Activated B cell treated with CpG ODN at 0.5 μM for 24 hours (primary cell): ENCODE measurements at regions not wholly inside any gene's neighbourhood (a gene's known extent, or its start where the extent isn't known, plus 50 kb on each side); places are given as distances from the start of the nearest gene placed in this dataset.

Experiments
- ATAC-seq: fragments of 200-7000 bp; cut with Tn5 transposase; one replicate; pipeline ENCODE4 v1.10.0; 2021; ENCODE audit warnings: low read depth, mild to moderate bottlenecking, moderate library complexity
- CTCF ChIA-PET: fragments of 350-600 bp; sonication (Branson Sonifier 250); formaldehyde crosslinking; loops from one replicate; lab custom pipeline; 2021; ENCODE audit warnings: antibody characterized with exemption; lab: Charles Lee
- POLR2A ChIA-PET: fragments of 350-600 bp; sonication (Branson Sonifier 250); formaldehyde crosslinking; loops from one replicate; lab custom pipeline; 2021; ENCODE audit warnings: antibody characterized with exemption; lab: Charles Lee
- DNase-seq: peaks from one replicate; pipeline ENCODE4 v3.0.0; 2022
- H3K27ac Mint-ChIP-seq: one replicate; pipeline ENCODE4 v1.8.0; 2020; ENCODE audit warnings: mixed read lengths
- H3K27me3 Mint-ChIP-seq: one replicate; pipeline ENCODE4 v1.8.0; 2021; ENCODE audit warnings: mixed read lengths
- H3K36me3 Mint-ChIP-seq: one replicate; pipeline ENCODE4 v1.8.0; 2021; ENCODE audit warnings: low read depth, mixed read lengths
- H3K4me1 Mint-ChIP-seq: one replicate; pipeline ENCODE4 v1.8.0; 2021; ENCODE audit warnings: mixed read lengths
- H3K4me3 Mint-ChIP-seq: one replicate; pipeline ENCODE4 v1.8.0; 2020; ENCODE audit warnings: mild to moderate bottlenecking, mixed read lengths
- H3K9me3 Mint-ChIP-seq: one replicate; pipeline ENCODE4 v1.8.0; 2020; ENCODE audit warnings: mixed read lengths
- CTCF ChIP-seq: fragments of 200-600 bp; IDR thresholded peaks from one replicate; pipeline ENCODE4 v1.8.0; 2022; ENCODE audit warnings: antibody characterized with exemption, mild to moderate bottlenecking
- intact Hi-C: fragments of 100-400 bp; cut with micrococcal nuclease; formaldehyde crosslinking; loops from one replicate; pipeline ENCODE4 v1.15.1; 2024

GRCh38 chr12:92615703-92616102 lies 87.1 kb upstream of the PLEKHG7 start:
- Mint-ChIP-seq H3K4me3 (no peak overlapping the region), H3K9me3 (no peaks in the 10 kb centered on the region), H3K36me3 (no peaks in the 10 kb centered on the region), H3K27ac (no peak overlapping the region), H3K27me3 (no peaks in the 10 kb centered on the region), H3K4me1 (no peaks in the 10 kb centered on the region)
- ATAC-seq: no peak
- DNase-seq: no peak
- no peak for TF ChIP-seq CTCF
- ChIA-PET CTCF (no interaction called here), POLR2A (no interaction called here)
- intact Hi-C loops: no loop called here

GRCh38 chr12:92615086-92615485 lies 87.7 kb upstream of the PLEKHG7 start:
- POLR2A ChIA-PET: no interaction called here

GRCh38 chr12:92614502-92614901 lies 88.3 kb upstream of the PLEKHG7 start:
- Mint-ChIP-seq H3K4me1 (no peaks in the 10 kb centered on the region), H3K4me3 (no peak overlapping the region), H3K27me3 (no peaks in the 10 kb centered on the region), H3K36me3 (no peaks in the 10 kb centered on the region), H3K27ac (no peak overlapping the region), H3K9me3 (no peaks in the 10 kb centered on the region)
- ChIA-PET POLR2A (no interaction called here), CTCF (no interaction called here)
- TF ChIP-seq CTCF: no peak
- DNase-seq (no peak), ATAC-seq (no peak)
- intact Hi-C loops: no loop called here

More at GRCh38 chr12:92615086-92615485, 87.7 kb upstream of the PLEKHG7 start:
- no peak overlapping the region for H3K4me3 Mint-ChIP-seq
- no peak overlapping the region for H3K27ac Mint-ChIP-seq
- DNase-seq: no peak
- intact Hi-C loops: no loop called here
- no peak for TF ChIP-seq CTCF
- H3K27me3 Mint-ChIP-seq: no peaks in the 10 kb centered on the region
- H3K4me1 Mint-ChIP-seq: no peaks in the 10 kb centered on the region
- CTCF ChIA-PET: no interaction called here
- no peaks in the 10 kb centered on the region for H3K36me3 Mint-ChIP-seq
- ATAC-seq: no peak
- H3K9me3 Mint-ChIP-seq: no peaks in the 10 kb centered on the region

GRCh38 chr12:92614001-92614400 lies 88.8 kb upstream of the PLEKHG7 start:
- ATAC-seq: no peak
- Mint-ChIP-seq H3K27ac (no peak overlapping the region), H3K36me3 (no peaks in the 10 kb centered on the region), H3K4me3 (no peak overlapping the region), H3K4me1 (no peaks in the 10 kb centered on the region), H3K27me3 (no peaks in the 10 kb centered on the region), H3K9me3 (no peaks in the 10 kb centered on the region)
- POLR2A ChIA-PET: no interaction called here
- DNase-seq: no peak
- intact Hi-C loops: no loop called here
- no peak for TF ChIP-seq CTCF
- CTCF ChIA-PET: no interaction called here

GRCh38 chr12:92612611-92613010 lies 90.2 kb upstream of the PLEKHG7 start:
- ATAC-seq: no peak
- Mint-ChIP-seq H3K4me3 (no peak overlapping the region), H3K27me3 (no peaks in the 10 kb centered on the region), H3K36me3 (no peaks in the 10 kb centered on the region), H3K27ac (no peak overlapping the region), H3K9me3 (no peaks in the 10 kb centered on the region), H3K4me1 (peaks cover 8% of the 10 kb centered on the region)
- TF ChIP-seq CTCF: no peak
- ChIA-PET CTCF (no interaction called here), POLR2A (no interaction called here)
- intact Hi-C loops: no loop called here
- DNase-seq: no peak
